ENCODE measurements at regions not wholly inside any gene's neighbourhood (a gene's known extent, or its start where the extent isn't known, plus 50 kb on each side); places are given as distances from the start of the nearest gene placed in this dataset.

DNA sequence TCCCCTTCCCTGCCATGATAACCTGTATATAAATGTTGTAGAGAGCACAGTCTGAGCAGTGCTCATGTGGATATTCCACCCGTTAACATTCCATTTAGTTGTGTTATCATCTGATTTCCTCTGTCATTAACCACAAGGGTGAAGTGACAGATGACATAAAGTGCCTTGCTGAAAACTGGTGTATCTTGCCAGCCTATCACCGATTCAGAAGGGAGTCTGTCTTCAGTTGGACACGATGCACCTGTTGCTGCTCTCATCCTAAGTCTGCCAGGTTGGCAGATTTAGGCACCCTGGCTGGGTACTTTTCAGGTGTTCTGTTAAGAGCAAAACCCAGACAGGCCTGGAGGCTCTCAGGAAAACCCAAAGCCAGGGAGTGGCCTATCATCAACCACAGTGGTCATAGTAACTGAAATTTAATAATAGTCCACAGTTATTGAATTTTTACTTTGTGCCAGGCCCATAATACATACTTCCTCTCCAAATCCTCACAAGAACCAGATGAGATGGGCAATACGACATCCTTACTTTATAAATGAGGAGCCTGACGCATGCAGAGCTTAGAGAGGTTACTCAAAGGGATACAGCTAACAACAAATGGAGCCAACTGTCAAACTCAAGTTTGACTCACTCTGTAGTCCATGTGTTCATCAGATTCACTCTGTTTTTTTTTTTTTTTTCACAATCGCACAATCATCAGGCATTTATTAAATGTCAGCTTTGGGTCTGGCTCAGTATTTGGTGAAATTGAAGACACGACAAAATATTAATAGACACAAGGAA, 100.7 kb upstream of the SPRY4 start:
- ChIA-PET CTCF (ENCODE audit: low intra/inter-chr PET ratio, low total read pairs) (no interaction called here), POLR2A (no interaction called here)
- Histone ChIP-seq H3K36me3 (replicated peaks in 1 of 2; ENCODE audit: control insufficient read depth in 1 of 2, insufficient read depth in 2 of 2, low read length in 2 of 2) (peaks cover 0 to 2% of the 10 kb centered on the region in 2 experiments; a peak in 4 of 5 replicates), H3K4me1 (ENCODE audit: insufficient read depth, low read length) (peaks cover 17% of the 10 kb centered on the region), H2AFZ (ENCODE audit: low read length) (no peak overlapping the region), H3K4me2 (ENCODE audit: low read depth, low read length) (no peak overlapping the region), H3K9me3 (ENCODE audit: low read length) (no peaks in the 10 kb centered on the region), H3K79me2 (ENCODE audit: insufficient read depth, low read length) (no peaks in the 10 kb centered on the region), H3K9ac (ENCODE audit: insufficient read depth, low read depth, low read length) (no peak overlapping the region), H4K20me1 (ENCODE audit: insufficient read depth, low read length) (no peaks in the 10 kb centered on the region), H3K27me3 (ENCODE audit: control insufficient read depth in 1 of 2, insufficient read depth in 2 of 2, low read length in 2 of 2) (no peaks in the 10 kb centered on the region), H3K27ac (ENCODE audit: extremely low read length, insufficient read depth, low read length) (no peak overlapping the region), H3K4me3 (replicated peaks in 1 of 3; ENCODE audit: insufficient read depth in 1 of 3, low read depth in 2 of 3, low read length in 3 of 3) (no peak overlapping the region)
- DNase-seq (ENCODE audit: low spot score) (no peak), ATAC-seq (no peak), FAIRE-seq (no peak)
- intact Hi-C loops (cut with micrococcal nuclease; ENCODE audit: unreplicated experiment), result loop anchor here (10.0 kb wide), 1 partner anchor 271 kb away; no protein-coding TSS in a partner anchor
- in situ Hi-C loops (cut with HindIII; ENCODE audit: extremely low pct_ligation_motif_present, low pct_unique_long_range_greater_than_20kb), result no loop called here
- WGBS (ENCODE audit: low lambda C conversion rate), result 96% methylated on average over 7 of the region's 7 CpGs
- TF ChIP-seq NAIF1 (CRISPR knock-in tag; IDR thresholded peaks at IDR 0.05; ENCODE audit: borderline replicate concordance) (no peak), RARA (CRISPR knock-in tag; IDR thresholded peaks at IDR 0.05) (no peak), HNF4A (CRISPR knock-in tag; IDR thresholded peaks at IDR 0.05) (no peak), ATAD3A (CRISPR knock-in tag; IDR thresholded peaks at IDR 0.05) (no peak), ZFAT (CRISPR knock-in tag; conservative IDR thresholded peaks at IDR 0.05) (no peak), HNRNPUL1 (IDR thresholded peaks at IDR 0.05; ENCODE audit: low read depth, low read length) (no peak), KDM3A (CRISPR knock-in tag; IDR thresholded peaks at IDR 0.05; ENCODE audit: low read depth) (no peak), RFX1 (IDR thresholded peaks at IDR 0.05) (no peak), ZNF652 (CRISPR knock-in tag; IDR thresholded peaks at IDR 0.05; ENCODE audit: borderline replicate concordance, low read depth) (no peak), BHLHE40 (IDR thresholded peaks at IDR 0.05; ENCODE audit: low read length) (no peak), RFXAP (CRISPR knock-in tag; IDR thresholded peaks at IDR 0.05; ENCODE audit: borderline replicate concordance) (no peak), ZNF558 (CRISPR knock-in tag; IDR thresholded peaks at IDR 0.05; ENCODE audit: borderline replicate concordance) (no peak)
- TF ChIP-seq, protein P1, sequence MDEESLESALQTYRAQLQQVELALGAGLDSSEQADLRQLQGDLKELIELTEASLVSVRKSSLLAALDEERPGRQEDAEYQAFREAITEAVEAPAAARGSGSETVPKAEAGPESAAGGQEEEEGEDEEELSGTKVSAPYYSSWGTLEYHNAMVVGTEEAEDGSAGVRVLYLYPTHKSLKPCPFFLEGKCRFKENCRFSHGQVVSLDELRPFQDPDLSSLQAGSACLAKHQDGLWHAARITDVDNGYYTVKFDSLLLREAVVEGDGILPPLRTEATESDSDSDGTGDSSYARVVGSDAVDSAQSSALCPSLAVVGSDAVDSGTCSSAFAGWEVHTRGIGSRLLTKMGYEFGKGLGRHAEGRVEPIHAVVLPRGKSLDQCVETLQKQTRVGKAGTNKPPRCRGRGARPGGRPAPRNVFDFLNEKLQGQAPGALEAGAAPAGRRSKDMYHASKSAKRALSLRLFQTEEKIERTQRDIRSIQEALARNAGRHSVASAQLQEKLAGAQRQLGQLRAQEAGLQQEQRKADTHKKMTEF (CRISPR knock-in tag; IDR thresholded peaks at IDR 0.05), result no peak
- TF ChIP-seq, protein P2, sequence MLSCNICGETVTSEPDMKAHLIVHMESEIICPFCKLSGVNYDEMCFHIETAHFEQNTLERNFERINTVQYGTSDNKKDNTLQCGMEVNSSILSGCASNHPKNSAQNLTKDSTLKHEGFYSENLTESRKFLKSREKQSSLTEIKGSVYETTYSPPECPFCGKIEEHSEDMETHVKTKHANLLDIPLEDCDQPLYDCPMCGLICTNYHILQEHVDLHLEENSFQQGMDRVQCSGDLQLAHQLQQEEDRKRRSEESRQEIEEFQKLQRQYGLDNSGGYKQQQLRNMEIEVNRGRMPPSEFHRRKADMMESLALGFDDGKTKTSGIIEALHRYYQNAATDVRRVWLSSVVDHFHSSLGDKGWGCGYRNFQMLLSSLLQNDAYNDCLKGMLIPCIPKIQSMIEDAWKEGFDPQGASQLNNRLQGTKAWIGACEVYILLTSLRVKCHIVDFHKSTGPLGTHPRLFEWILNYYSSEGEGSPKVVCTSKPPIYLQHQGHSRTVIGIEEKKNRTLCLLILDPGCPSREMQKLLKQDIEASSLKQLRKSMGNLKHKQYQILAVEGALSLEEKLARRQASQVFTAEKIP (CRISPR knock-in tag; IDR thresholded peaks at IDR 0.05; ENCODE audit: borderline replicate concordance), result no peak
- TF ChIP-seq, protein P3, sequence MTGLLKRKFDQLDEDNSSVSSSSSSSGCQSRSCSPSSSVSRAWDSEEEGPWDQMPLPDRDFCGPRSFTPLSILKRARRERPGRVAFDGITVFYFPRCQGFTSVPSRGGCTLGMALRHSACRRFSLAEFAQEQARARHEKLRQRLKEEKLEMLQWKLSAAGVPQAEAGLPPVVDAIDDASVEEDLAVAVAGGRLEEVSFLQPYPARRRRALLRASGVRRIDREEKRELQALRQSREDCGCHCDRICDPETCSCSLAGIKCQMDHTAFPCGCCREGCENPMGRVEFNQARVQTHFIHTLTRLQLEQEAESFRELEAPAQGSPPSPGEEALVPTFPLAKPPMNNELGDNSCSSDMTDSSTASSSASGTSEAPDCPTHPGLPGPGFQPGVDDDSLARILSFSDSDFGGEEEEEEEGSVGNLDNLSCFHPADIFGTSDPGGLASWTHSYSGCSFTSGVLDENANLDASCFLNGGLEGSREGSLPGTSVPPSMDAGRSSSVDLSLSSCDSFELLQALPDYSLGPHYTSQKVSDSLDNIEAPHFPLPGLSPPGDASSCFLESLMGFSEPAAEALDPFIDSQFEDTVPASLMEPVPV (CRISPR knock-in tag; IDR thresholded peaks at IDR 0.05), result no peak
- BruUV-seq (replicated peaks), result no TSS peak
